ENCODE measurements at regions not wholly inside any gene's neighbourhood (a gene's known extent, or its start where the extent isn't known, plus 50 kb on each side); places are given as distances from the start of the nearest gene placed in this dataset.

DNA sequence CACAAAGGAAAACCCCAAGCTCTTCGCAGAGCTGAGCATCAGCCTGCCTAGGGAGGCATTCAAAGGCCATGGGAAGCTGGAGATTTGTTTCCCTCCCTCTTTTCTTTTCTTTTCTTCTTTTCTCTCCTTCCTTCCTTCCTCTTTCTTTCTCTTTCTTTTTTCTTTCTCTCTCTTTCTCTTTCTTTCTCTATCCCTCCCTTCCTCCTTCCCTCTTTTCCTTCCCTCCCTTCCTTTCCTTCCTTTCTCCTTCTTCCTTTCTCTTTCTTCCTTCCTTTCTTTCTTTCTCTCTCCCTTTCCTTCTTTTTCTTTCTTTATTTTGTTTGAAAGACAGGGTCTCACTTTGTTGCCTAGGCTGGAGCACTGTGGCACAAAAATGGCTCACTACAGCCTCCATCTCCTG is 168.4 kb upstream of the ARL4C start:
- TF ChIP-seq, protein P1, sequence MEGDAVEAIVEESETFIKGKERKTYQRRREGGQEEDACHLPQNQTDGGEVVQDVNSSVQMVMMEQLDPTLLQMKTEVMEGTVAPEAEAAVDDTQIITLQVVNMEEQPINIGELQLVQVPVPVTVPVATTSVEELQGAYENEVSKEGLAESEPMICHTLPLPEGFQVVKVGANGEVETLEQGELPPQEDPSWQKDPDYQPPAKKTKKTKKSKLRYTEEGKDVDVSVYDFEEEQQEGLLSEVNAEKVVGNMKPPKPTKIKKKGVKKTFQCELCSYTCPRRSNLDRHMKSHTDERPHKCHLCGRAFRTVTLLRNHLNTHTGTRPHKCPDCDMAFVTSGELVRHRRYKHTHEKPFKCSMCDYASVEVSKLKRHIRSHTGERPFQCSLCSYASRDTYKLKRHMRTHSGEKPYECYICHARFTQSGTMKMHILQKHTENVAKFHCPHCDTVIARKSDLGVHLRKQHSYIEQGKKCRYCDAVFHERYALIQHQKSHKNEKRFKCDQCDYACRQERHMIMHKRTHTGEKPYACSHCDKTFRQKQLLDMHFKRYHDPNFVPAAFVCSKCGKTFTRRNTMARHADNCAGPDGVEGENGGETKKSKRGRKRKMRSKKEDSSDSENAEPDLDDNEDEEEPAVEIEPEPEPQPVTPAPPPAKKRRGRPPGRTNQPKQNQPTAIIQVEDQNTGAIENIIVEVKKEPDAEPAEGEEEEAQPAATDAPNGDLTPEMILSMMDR (IDR thresholded peaks at IDR 0.05): no peak
- TF ChIP-seq, protein P2, sequence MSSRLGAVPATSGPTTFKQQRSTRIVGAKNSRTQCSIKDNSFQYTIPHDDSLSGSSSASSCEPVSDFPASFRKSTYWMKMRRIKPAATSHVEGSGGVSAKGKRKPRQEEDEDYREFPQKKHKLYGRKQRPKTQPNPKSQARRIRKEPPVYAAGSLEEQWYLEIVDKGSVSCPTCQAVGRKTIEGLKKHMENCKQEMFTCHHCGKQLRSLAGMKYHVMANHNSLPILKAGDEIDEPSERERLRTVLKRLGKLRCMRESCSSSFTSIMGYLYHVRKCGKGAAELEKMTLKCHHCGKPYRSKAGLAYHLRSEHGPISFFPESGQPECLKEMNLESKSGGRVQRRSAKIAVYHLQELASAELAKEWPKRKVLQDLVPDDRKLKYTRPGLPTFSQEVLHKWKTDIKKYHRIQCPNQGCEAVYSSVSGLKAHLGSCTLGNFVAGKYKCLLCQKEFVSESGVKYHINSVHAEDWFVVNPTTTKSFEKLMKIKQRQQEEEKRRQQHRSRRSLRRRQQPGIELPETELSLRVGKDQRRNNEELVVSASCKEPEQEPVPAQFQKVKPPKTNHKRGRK (CRISPR knock-in tag; IDR thresholded peaks at IDR 0.05; ENCODE audit: borderline replicate concordance): 0 out of 2 replicates have a peak, but pooled peaks have one; percentile 86
- no peak for TF ChIP-seq NFYB (CRISPR knock-in tag; conservative IDR thresholded peaks at IDR 0.05; ENCODE audit: low read depth)
- TF ChIP-seq, protein P3, sequence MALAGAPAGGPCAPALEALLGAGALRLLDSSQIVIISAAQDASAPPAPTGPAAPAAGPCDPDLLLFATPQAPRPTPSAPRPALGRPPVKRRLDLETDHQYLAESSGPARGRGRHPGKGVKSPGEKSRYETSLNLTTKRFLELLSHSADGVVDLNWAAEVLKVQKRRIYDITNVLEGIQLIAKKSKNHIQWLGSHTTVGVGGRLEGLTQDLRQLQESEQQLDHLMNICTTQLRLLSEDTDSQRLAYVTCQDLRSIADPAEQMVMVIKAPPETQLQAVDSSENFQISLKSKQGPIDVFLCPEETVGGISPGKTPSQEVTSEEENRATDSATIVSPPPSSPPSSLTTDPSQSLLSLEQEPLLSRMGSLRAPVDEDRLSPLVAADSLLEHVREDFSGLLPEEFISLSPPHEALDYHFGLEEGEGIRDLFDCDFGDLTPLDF (CRISPR knock-in tag; IDR thresholded peaks at IDR 0.05): no peak
- no peak for TF ChIP-seq NFATC4 (CRISPR knock-in tag; IDR thresholded peaks at IDR 0.05)
- TF ChIP-seq, protein P4, sequence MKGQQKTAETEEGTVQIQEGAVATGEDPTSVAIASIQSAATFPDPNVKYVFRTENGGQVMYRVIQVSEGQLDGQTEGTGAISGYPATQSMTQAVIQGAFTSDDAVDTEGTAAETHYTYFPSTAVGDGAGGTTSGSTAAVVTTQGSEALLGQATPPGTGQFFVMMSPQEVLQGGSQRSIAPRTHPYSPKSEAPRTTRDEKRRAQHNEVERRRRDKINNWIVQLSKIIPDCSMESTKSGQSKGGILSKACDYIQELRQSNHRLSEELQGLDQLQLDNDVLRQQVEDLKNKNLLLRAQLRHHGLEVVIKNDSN (CRISPR knock-in tag; IDR thresholded peaks at IDR 0.05): no peak
- TF ChIP-seq JUN (CRISPR knock-in tag; IDR thresholded peaks at IDR 0.05): no peak

Measured in WTC11 (cell line).